Stimulated activated naive CD8-positive, alpha-beta T cell treated with anti-CD3 and anti-CD28 coated beads, Interleukin-15, Interleukin-2, amounts not matched to agents 100 ng/mL and 50 ng/mL, for 24 hours (primary cell): ENCODE measurements at regions not wholly inside any gene's neighbourhood (a gene's known extent, or its start where the extent isn't known, plus 50 kb on each side); places are given as distances from the start of the nearest gene placed in this dataset.

Experiments
- H3K27ac Mint-ChIP-seq: one replicate; pipeline ENCODE4 v1.8.0; 2021; ENCODE audit warnings: mild to moderate bottlenecking, mixed read lengths
- H3K27me3 Mint-ChIP-seq: one replicate; pipeline ENCODE4 v1.8.0; 2021; ENCODE audit warnings: mixed read lengths
- H3K36me3 Mint-ChIP-seq: one replicate; pipeline ENCODE4 v1.8.0; 2021; ENCODE audit warnings: low read depth, mixed read lengths
- H3K4me1 Mint-ChIP-seq: one replicate; pipeline ENCODE4 v1.8.0; 2021; ENCODE audit warnings: low read depth, mixed read lengths
- H3K4me3 Mint-ChIP-seq: one replicate; pipeline ENCODE4 v1.8.0; 2021; ENCODE audit warnings: mild to moderate bottlenecking, mixed read lengths
- H3K9me3 Mint-ChIP-seq: one replicate; pipeline ENCODE4 v1.8.0; 2021; ENCODE audit warnings: mixed read lengths

GRCh38 chr5:54658010-54658409, 140.5 kb downstream of the SNX18 start:
- H3K27ac Mint-ChIP-seq: no peak overlapping the region
- H3K4me3 Mint-ChIP-seq: no peak overlapping the region
- peaks cover 13% of the 10 kb centered on the region for H3K4me1 Mint-ChIP-seq
- no peaks in the 10 kb centered on the region for H3K36me3 Mint-ChIP-seq
- H3K9me3 Mint-ChIP-seq: no peaks in the 10 kb centered on the region
- no peaks in the 10 kb centered on the region for H3K27me3 Mint-ChIP-seq

GRCh38 chr5:54656261-54656728, 138.7 kb downstream of the SNX18 start:
- no peak overlapping the region for H3K4me3 Mint-ChIP-seq
- H3K4me1 Mint-ChIP-seq: peaks cover 13% of the 10 kb centered on the region
- no peak overlapping the region for H3K27ac Mint-ChIP-seq
- H3K27me3 Mint-ChIP-seq: no peaks in the 10 kb centered on the region
- H3K36me3 Mint-ChIP-seq: no peaks in the 10 kb centered on the region
- H3K9me3 Mint-ChIP-seq: no peaks in the 10 kb centered on the region

DNA sequence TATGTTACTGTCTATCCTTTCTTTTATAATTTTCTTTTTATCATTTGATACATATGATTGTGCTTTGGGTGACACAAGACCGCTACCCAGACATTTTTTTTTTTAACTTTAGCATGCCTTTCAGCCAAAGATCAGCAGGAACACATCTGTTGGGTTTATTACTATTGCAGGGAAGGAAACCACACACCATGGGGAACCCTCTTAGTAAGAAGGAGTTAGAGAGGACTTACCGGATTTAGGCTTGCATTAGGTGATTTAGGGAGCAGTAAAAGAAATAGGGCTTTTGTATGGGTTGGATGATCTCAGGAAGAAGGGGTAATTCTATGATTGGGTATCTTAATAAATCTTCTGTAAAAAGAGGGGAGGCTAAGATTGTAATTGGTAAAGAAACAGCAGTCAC, 138.2 kb downstream of the SNX18 start:
- no peaks in the 10 kb centered on the region for H3K27me3 Mint-ChIP-seq
- no peak overlapping the region for H3K4me3 Mint-ChIP-seq
- H3K4me1 Mint-ChIP-seq: peaks cover 13% of the 10 kb centered on the region
- H3K27ac Mint-ChIP-seq: no peak overlapping the region
- no peaks in the 10 kb centered on the region for H3K9me3 Mint-ChIP-seq
- no peaks in the 10 kb centered on the region for H3K36me3 Mint-ChIP-seq

GRCh38 chr5:54655266-54655665, 137.7 kb downstream of the SNX18 start:
- H3K9me3 Mint-ChIP-seq: no peaks in the 10 kb centered on the region
- no peak overlapping the region for H3K4me3 Mint-ChIP-seq
- H3K27ac Mint-ChIP-seq: no peak overlapping the region
- no peaks in the 10 kb centered on the region for H3K36me3 Mint-ChIP-seq
- peaks cover 13% of the 10 kb centered on the region for H3K4me1 Mint-ChIP-seq
- H3K27me3 Mint-ChIP-seq: no peaks in the 10 kb centered on the region

DNA sequence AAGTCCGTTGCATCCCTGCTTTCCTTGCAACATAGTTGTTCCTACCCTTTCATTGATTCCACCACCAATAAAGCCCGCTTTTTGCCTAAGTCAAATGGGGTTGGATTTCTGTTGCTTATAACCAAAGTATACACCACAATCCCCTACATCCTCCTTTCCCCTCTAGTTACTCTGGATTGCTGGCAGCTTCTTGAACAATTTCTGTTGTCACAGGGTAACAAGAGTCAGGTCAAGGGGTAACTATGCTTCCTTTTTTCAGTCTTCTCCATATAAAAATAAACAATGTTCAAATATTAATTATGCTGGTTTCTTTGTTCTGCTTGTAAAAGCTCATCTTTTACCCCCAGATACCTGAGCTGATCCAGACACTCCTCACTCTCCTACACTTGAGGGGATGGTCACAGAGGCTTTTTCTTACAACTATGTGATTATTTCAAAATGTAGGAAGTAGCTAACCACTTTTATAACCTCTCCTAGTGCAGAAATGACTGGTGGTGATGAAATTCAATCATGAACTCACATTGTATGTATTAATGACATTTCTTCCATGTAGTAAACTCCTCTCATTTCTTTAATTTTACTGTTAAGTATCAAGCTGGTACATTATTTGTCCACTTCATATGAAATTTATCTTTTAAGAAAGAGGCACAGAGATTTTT, 136.5 kb downstream of the SNX18 start:
- Mint-ChIP-seq H3K36me3 (no peaks in the 10 kb centered on the region), H3K27me3 (no peaks in the 10 kb centered on the region), H3K4me3 (no peak overlapping the region), H3K9me3 (no peaks in the 10 kb centered on the region), H3K27ac (no peak overlapping the region), H3K4me1 (peaks cover 13% of the 10 kb centered on the region)

DNA sequence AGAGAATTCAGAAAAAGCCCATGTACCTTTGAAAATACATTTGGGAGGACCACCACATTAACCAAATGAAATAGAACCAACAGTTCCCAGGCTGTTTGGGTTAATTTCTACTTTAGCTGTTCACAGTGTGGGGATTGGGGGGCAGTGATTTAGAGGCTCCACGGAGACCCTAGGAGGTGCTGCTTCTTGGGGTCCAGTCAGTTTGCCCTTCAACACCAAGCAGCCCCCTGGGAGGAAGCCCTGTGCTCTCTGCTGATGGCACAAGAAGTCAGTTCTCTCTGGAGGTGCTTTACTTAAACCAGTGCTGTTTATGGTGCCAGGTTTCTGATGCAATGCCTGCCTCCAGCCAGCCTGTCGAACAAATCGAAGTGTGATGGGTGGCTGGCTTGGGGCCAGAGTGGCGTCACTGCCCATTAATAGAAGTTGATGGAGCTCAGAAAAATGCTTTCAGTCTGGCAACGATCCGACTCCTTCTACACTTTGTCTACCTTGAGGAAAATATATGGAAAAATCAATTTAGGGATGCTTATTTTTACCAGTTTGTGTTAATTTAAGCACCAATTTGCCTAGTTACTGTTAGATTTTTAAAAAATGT, 134.0 kb downstream of the SNX18 start:
- Mint-ChIP-seq H3K27ac (no peak overlapping the region), H3K4me3 (no peak overlapping the region), H3K36me3 (no peaks in the 10 kb centered on the region), H3K9me3 (peaks cover 5% of the 10 kb centered on the region), H3K4me1 (peaks cover 33% of the 10 kb centered on the region), H3K27me3 (no peaks in the 10 kb centered on the region)

DNA sequence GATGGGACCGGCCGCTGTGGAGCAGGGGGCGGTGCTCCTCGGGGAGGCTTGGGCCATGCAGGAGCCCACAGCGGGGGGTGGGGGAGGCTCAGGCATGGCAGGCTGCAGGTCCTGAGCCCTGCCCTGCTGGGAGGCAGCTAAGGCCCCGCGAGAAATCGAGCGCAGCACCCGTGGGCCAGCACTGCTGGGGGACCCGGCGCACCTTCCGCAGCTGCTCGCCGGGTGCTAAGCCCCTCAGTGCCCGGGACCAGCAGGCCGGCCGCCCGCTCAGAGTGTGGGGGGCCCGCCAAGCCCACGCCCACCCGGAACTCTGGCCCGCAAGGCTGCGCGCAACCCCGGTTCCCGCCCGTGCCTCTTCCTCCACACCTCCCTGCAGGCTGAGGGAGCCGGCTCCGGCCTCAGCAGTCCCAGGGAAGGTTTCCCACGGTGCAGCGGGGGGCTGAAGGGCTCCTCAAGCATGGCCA, 131.5 kb downstream of the SNX18 start:
- Mint-ChIP-seq H3K27ac (no peak overlapping the region), H3K4me3 (no peak overlapping the region), H3K4me1 (peaks cover 45% of the 10 kb centered on the region)

DNA sequence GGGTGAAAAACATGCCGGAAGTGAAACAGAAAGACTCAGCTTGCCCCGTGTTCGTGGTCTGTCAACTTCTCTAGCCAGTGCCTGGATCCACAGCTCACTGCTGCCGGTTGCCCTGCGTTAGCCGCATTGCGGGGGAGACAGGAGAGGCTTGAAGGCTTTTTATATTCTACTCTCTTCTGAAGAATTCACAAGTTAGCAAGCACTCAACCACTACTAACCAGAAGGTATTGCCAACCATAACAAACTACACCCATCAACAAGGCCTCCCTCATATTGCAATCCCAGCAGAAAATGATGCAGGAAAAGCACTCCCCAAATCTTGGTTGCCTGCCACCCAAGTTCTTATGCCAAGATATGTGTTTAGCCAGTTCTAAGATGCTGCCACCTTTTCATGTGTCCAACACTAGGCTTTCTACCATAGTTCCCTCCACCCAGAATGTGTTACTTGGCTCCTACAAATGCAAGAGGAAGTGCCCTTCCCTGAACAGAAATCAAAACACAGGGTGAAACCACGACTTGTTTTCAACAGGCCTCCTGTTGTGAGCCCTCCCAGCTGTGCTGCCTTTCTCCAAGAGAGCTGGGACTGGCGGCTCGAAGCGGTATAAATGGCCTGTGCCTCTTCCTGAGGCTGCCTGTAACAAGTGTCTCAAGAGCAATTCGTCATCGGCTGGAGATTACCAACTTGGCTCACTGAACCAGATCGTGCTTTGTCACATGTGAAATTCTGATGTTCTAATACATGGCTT, 129.0 kb downstream of the SNX18 start:
- H3K27me3 Mint-ChIP-seq: no peaks in the 10 kb centered on the region
- peak overlapping the region; percentile 93 for H3K27ac Mint-ChIP-seq
- H3K4me1 Mint-ChIP-seq: peaks cover 53% of the 10 kb centered on the region
- H3K36me3 Mint-ChIP-seq: no peaks in the 10 kb centered on the region
- peak overlapping the region; percentile 73 for H3K4me3 Mint-ChIP-seq
- peaks cover 5% of the 10 kb centered on the region for H3K9me3 Mint-ChIP-seq

More for the DNA sequence above, 131.5 kb downstream of the SNX18 start:
- H3K9me3 Mint-ChIP-seq: peaks cover 5% of the 10 kb centered on the region
- H3K27me3 Mint-ChIP-seq: no peaks in the 10 kb centered on the region
- no peaks in the 10 kb centered on the region for H3K36me3 Mint-ChIP-seq

DNA sequence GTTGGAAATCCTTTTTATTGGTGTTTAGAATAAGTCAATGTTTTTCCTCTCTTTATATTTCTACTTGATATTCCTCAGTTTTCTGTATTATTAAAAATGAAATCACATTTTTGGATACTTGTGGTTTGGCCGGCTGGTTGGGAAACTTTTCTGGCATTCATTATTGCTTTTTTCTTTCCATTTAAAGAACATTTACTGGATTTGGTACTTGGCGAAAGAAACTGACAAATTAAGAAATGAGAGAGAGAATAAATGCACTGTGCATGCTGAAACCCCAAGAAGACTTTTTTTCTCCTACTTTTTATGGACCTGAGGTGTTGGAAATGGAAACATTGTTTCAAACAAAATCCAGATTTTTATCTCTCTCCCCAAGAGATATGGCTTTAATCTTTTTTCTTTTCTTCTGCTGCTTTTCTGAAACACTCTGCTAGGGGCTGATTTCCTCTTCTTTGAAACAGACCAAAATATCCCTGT, 128.4 kb downstream of the SNX18 start:
- peak overlapping the region; percentile 73 for H3K4me3 Mint-ChIP-seq
- H3K27me3 Mint-ChIP-seq: no peaks in the 10 kb centered on the region
- no peaks in the 10 kb centered on the region for H3K36me3 Mint-ChIP-seq
- H3K9me3 Mint-ChIP-seq: peaks cover 5% of the 10 kb centered on the region
- H3K27ac Mint-ChIP-seq: peak overlapping the region; percentile 93
- H3K4me1 Mint-ChIP-seq: peaks cover 53% of the 10 kb centered on the region

GRCh38 chr5:54644226-54644625, 126.7 kb downstream of the SNX18 start:
- Mint-ChIP-seq H3K9me3 (peaks cover 5% of the 10 kb centered on the region), H3K36me3 (no peaks in the 10 kb centered on the region), H3K4me1 (peaks cover 53% of the 10 kb centered on the region), H3K27ac (no peak overlapping the region), H3K4me3 (no peak overlapping the region), H3K27me3 (no peaks in the 10 kb centered on the region)

DNA sequence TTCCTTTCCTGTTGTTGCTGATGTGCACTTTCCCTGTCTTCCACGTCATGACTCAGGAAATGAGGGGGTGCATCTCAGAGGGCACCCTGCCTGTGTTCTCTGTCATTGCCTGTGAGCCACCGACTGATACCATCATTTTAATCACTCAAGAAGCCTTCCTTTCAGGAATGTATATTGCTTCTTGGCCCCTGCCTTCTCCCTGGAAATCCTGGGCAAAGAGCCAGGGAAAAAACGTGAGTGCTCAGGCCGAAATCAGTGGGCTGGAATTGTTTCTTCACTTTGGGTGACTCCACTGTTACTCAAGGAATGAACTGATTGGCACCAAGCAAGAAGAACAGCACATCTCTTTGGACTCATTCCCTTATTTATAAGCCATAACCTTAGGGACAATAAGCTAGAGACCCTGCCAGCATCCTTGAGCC, 126.1 kb downstream of the SNX18 start:
- Mint-ChIP-seq H3K4me1 (peaks cover 53% of the 10 kb centered on the region), H3K27ac (no peak overlapping the region), H3K4me3 (no peak overlapping the region)

DNA sequence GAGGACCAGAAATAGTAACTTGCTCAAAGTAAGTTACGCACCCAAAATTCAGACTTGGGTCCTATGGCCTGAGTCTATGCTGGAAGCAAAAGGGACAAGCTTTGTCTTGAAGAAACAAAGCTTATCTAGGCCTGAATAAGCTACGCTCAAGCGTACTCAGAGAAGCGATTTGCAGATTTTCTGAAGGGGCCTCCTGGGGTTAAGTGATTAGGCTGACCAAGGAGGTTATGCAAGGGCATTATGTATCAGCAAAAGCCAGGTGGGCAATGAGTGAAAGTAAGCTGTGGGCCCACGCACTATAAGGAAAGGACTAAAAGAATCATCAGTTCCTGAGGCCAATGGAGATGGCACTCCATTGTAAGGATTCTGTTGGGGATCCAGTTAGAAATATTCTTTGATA, 122.1 kb downstream of the SNX18 start:
- no peaks in the 10 kb centered on the region for H3K9me3 Mint-ChIP-seq
- H3K27me3 Mint-ChIP-seq: no peaks in the 10 kb centered on the region
- no peaks in the 10 kb centered on the region for H3K36me3 Mint-ChIP-seq
- H3K4me3 Mint-ChIP-seq: no peak overlapping the region
- no peak overlapping the region for H3K27ac Mint-ChIP-seq
- peaks cover 23% of the 10 kb centered on the region for H3K4me1 Mint-ChIP-seq

More for the DNA sequence above, 126.1 kb downstream of the SNX18 start:
- Mint-ChIP-seq H3K9me3 (peaks cover 5% of the 10 kb centered on the region), H3K27me3 (no peaks in the 10 kb centered on the region), H3K36me3 (no peaks in the 10 kb centered on the region)

GRCh38 chr5:54638106-54638505, 120.5 kb downstream of the SNX18 start:
- Mint-ChIP-seq H3K4me3 (no peak overlapping the region), H3K4me1 (peaks cover 10% of the 10 kb centered on the region), H3K27ac (no peak overlapping the region)

GRCh38 chr5:54637654-54638053, 120.1 kb downstream of the SNX18 start:
- Mint-ChIP-seq H3K27ac (no peak overlapping the region), H3K4me1 (peaks cover 10% of the 10 kb centered on the region)

More at GRCh38 chr5:54638106-54638505, 120.5 kb downstream of the SNX18 start:
- H3K9me3 Mint-ChIP-seq: no peaks in the 10 kb centered on the region
- H3K27me3 Mint-ChIP-seq: no peaks in the 10 kb centered on the region
- H3K36me3 Mint-ChIP-seq: no peaks in the 10 kb centered on the region

GRCh38 chr5:54634089-54634488, 116.5 kb downstream of the SNX18 start:
- Mint-ChIP-seq H3K4me1 (peaks cover 10% of the 10 kb centered on the region), H3K27ac (no peak overlapping the region), H3K4me3 (no peak overlapping the region), H3K27me3 (no peaks in the 10 kb centered on the region), H3K36me3 (no peaks in the 10 kb centered on the region), H3K9me3 (peaks cover 7% of the 10 kb centered on the region)

More at GRCh38 chr5:54637654-54638053, 120.1 kb downstream of the SNX18 start:
- H3K9me3 Mint-ChIP-seq: no peaks in the 10 kb centered on the region
- H3K4me3 Mint-ChIP-seq: no peak overlapping the region
- H3K36me3 Mint-ChIP-seq: no peaks in the 10 kb centered on the region
- H3K27me3 Mint-ChIP-seq: no peaks in the 10 kb centered on the region
